H9 (cell line): ENCODE measurements at regions not wholly inside any gene's neighbourhood (a gene's known extent, or its start where the extent isn't known, plus 50 kb on each side); places are given as distances from the start of the nearest gene placed in this dataset.

ENCODE experiments used
- DNase-seq: peaks from one replicate; pipeline ENCODE4 v3.0.0-alpha.2; 2017
- H2AFZ ChIP-seq: one replicate; pipeline ENCODE4 v1.6.1; 2013; ENCODE audit warnings: mild to moderate bottlenecking, low read length, control low read depth, moderate library complexity
- H2AK5ac ChIP-seq: 2 replicates; pipeline ENCODE4 v1.6.1; 2013; ENCODE audit warnings: low read length, control low read depth, mixed read lengths; ENCODE audit not compliant: insufficient read length
- H2BK120ac ChIP-seq: one replicate; pipeline ENCODE4 v1.6.1; 2013; ENCODE audit warnings: low read depth, mild to moderate bottlenecking, low read length, control low read depth, inconsistent platforms; ENCODE audit not compliant: poor library complexity, severe bottlenecking
- H2BK12ac ChIP-seq: 2 replicates; pipeline ENCODE4 v1.6.1; 2013; ENCODE audit warnings: low read length, control low read depth, mixed read lengths, low read depth; ENCODE audit not compliant: insufficient read length
- H2BK15ac ChIP-seq: 2 replicates; pipeline ENCODE4 v1.6.1; 2013; ENCODE audit warnings: low read depth, low read length, control low read depth
- H2BK20ac ChIP-seq: one replicate; pipeline ENCODE4 v1.6.1; 2013; ENCODE audit warnings: low read depth, mild to moderate bottlenecking, low read length, control low read depth, inconsistent platforms; ENCODE audit not compliant: poor library complexity, severe bottlenecking
- H2BK5ac ChIP-seq: 2 replicates; pipeline ENCODE4 v1.6.1; 2013; ENCODE audit warnings: low read length, control low read depth, mixed read lengths; ENCODE audit not compliant: insufficient read length
- H3K14ac ChIP-seq: 2 replicates; pipeline ENCODE4 v1.6.1; 2013; ENCODE audit warnings: low read length, control low read depth; ENCODE audit not compliant: insufficient read depth
- H3K18ac ChIP-seq: 2 replicates; pipeline ENCODE4 v1.6.1; 2013; ENCODE audit warnings: low read depth, mild to moderate bottlenecking, mixed read lengths, low read length, control low read depth; ENCODE audit not compliant: insufficient read length
- H3K23ac ChIP-seq: 2 replicates; pipeline ENCODE4 v1.6.1; 2013; ENCODE audit warnings: low read length, control low read depth, mixed read lengths, low read depth; ENCODE audit not compliant: insufficient read length
- H3K23me2 ChIP-seq: 2 replicates; pipeline ENCODE4 v1.6.1; 2013; ENCODE audit warnings: low read depth, mild to moderate bottlenecking, mixed read lengths, low read length, control low read depth; ENCODE audit not compliant: insufficient read length, poor library complexity, severe bottlenecking
- H3K27ac ChIP-seq: 2 replicates; pipeline ENCODE4 v1.5.1; 2013; ENCODE audit warnings: low read length, control low read depth, mixed read lengths, low read depth; ENCODE audit not compliant: insufficient read length
- H3K27me3 ChIP-seq: 2 replicates; pipeline ENCODE4 v1.6.1; 2013; ENCODE audit warnings: low read length, control low read depth, inconsistent platforms; ENCODE audit not compliant: insufficient read depth
- H3K4ac ChIP-seq: 2 replicates; pipeline ENCODE4 v1.6.1; 2013; ENCODE audit warnings: low read depth, mild to moderate bottlenecking, control low read depth, inconsistent platforms, low read length, moderate library complexity
- H3K4me1 ChIP-seq: 2 replicates; pipeline ENCODE4 v1.6.1; 2013; ENCODE audit warnings: low read length, control low read depth, inconsistent platforms; ENCODE audit not compliant: insufficient read depth
- H3K4me2 ChIP-seq: 2 replicates; pipeline ENCODE4 v1.6.1; 2013; ENCODE audit warnings: low read length, control low read depth, mixed read lengths; ENCODE audit not compliant: insufficient read length, insufficient read depth
- H3K56ac ChIP-seq: 2 replicates; pipeline ENCODE4 v1.6.1; 2013; ENCODE audit warnings: low read depth, mild to moderate bottlenecking, mixed read lengths, low read length, control low read depth; ENCODE audit not compliant: insufficient read length
- H3K79me1 ChIP-seq: 2 replicates; pipeline ENCODE4 v1.6.1; 2013; ENCODE audit warnings: low read depth, mild to moderate bottlenecking, moderate library complexity, low read length, control low read depth, inconsistent platforms; ENCODE audit not compliant: insufficient read depth, poor library complexity, severe bottlenecking
- H3K79me2 ChIP-seq: 2 replicates; pipeline ENCODE4 v1.6.1; 2013; ENCODE audit warnings: low read length, control low read depth, inconsistent platforms; ENCODE audit not compliant: insufficient read depth
- H3K9ac ChIP-seq: 2 replicates; pipeline ENCODE4 v1.6.1; 2013; ENCODE audit warnings: low read length, control low read depth, mixed read lengths; ENCODE audit not compliant: insufficient read length; ENCODE audit errors: extremely low read depth
- H3K9me3 ChIP-seq: one replicate; pipeline ENCODE4 v1.6.1; 2013; ENCODE audit warnings: low read depth, low read length, inconsistent platforms; ENCODE audit not compliant: control insufficient read depth
- H3T11ph ChIP-seq: one replicate; pipeline ENCODE4 v1.6.1; 2013; ENCODE audit warnings: mild to moderate bottlenecking, low read length, control low read depth, inconsistent platforms
- H4K20me1 ChIP-seq: one replicate; pipeline ENCODE4 v1.6.1; 2013; ENCODE audit not compliant: control insufficient read depth, insufficient read length, insufficient read depth
- H4K5ac ChIP-seq: 2 replicates; pipeline ENCODE4 v1.6.1; 2013; ENCODE audit warnings: low read depth, mild to moderate bottlenecking, mixed read lengths, low read length, control low read depth; ENCODE audit not compliant: insufficient read length
- H4K8ac ChIP-seq: replicated peaks from 2 replicates; pipeline ENCODE4 v1.6.1; 2013; ENCODE audit warnings: low read length, control low read depth, mixed read lengths, low read depth; ENCODE audit not compliant: insufficient read length
- H4K91ac ChIP-seq: 2 replicates; pipeline ENCODE4 v1.6.1; 2013; ENCODE audit warnings: low read depth, mild to moderate bottlenecking, moderate library complexity, mixed read lengths, low read length, control low read depth; ENCODE audit not compliant: insufficient read length
- H3K27ac Mint-ChIP-seq, 3 experiments: 2 replicates in 2 of 3; 3 replicates in 1 of 3; pipeline ENCODE4 v1.8.0; 2020 to 2021; ENCODE audit warnings: mixed read lengths in 3 of 3, mild to moderate bottlenecking in 1 of 3, moderate library complexity in 1 of 3
- H3K27me3 Mint-ChIP-seq: 2 replicates; pipeline ENCODE4 v1.8.0; 2021; ENCODE audit warnings: low read depth, mild to moderate bottlenecking, moderate library complexity, mixed read lengths
- H3K36me3 Mint-ChIP-seq, 3 experiments: 2 replicates in 2 of 3; 3 replicates in 1 of 3; pipeline ENCODE4 v1.8.0; 2020 to 2021; ENCODE audit warnings: low read depth in 3 of 3, mixed read lengths in 3 of 3; ENCODE audit not compliant: insufficient read depth in 1 of 3
- H3K4me1 Mint-ChIP-seq, 2 experiments: 2 replicates each; pipeline ENCODE4 v1.8.0; 2020; ENCODE audit warnings: mixed read lengths in 2 of 2
- H3K4me3 Mint-ChIP-seq, 2 experiments: 2 replicates in 1 of 2; 3 replicates in 1 of 2; pipeline ENCODE4 v1.8.0; 2020 to 2021; ENCODE audit warnings: mild to moderate bottlenecking in 2 of 2, mixed read lengths in 2 of 2, moderate library complexity in 1 of 2
- H3K9me3 Mint-ChIP-seq, 2 experiments: 2 replicates in 1 of 2; 3 replicates in 1 of 2; pipeline ENCODE4 v1.8.0; 2020; ENCODE audit warnings: mild to moderate bottlenecking in 2 of 2, mixed read lengths in 2 of 2, moderate library complexity in 1 of 2
- WGBS: extraction: QIAGEN DNeasy Blood & Tissue Kit; methylation state at CpG from one replicate; pipeline ENCODE4 v1.1.7; 2013; ENCODE audit warnings: missing lambda C conversion rate, low lambda C conversion rate, mixed read lengths; ENCODE audit not compliant: insufficient read length; ENCODE audit errors: extremely low coverage; 5-methylcytosine and 5-hydroxymethylcytosine counted together
- TF ChIP-seq, protein P1 (sequence below): fragments of 200-600 bp; sonication (generic); conservative IDR thresholded peaks from 3 replicates; pipeline ENCODE4 v1.8.0; 2021; ENCODE audit warnings: antibody characterized with exemption, mild to moderate bottlenecking

DNA sequence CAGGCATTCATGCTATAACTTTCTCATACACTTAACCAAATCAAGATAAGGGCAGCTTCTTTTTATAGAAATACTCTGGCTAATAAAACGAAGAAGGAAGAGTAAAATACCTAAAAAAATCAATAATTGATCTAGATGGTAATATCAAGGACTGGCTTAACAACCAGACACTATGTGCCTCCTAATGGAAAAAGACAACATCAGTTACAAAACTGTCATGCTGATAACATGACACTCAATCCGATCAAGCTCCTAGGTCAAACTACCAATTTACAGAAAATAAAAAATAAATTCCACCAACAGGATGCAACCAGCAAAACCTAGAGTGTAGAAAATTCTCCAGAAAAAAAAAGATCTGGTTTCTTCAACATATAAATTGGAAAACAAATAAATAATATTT, 634.6 kb downstream of the IGSF11 start:
- no peak overlapping the region for H2BK5ac ChIP-seq
- no peaks in the 10 kb centered on the region for H3K79me2 ChIP-seq
- H4K8ac ChIP-seq = no peak overlapping the region
- no peak overlapping the region for H3K27ac ChIP-seq
- no peak overlapping the region for H4K91ac ChIP-seq
- H3K9ac ChIP-seq = no peak overlapping the region
- H4K20me1 ChIP-seq = no peaks in the 10 kb centered on the region
- H3K27ac Mint-ChIP-seq = no peak overlapping the region
- no peaks in the 10 kb centered on the region for H3K4me1 Mint-ChIP-seq
- H3K9me3 Mint-ChIP-seq = no peaks in the 10 kb centered on the region; a peak in 1 of 5 replicates
- TF ChIP-seq, protein P1, sequence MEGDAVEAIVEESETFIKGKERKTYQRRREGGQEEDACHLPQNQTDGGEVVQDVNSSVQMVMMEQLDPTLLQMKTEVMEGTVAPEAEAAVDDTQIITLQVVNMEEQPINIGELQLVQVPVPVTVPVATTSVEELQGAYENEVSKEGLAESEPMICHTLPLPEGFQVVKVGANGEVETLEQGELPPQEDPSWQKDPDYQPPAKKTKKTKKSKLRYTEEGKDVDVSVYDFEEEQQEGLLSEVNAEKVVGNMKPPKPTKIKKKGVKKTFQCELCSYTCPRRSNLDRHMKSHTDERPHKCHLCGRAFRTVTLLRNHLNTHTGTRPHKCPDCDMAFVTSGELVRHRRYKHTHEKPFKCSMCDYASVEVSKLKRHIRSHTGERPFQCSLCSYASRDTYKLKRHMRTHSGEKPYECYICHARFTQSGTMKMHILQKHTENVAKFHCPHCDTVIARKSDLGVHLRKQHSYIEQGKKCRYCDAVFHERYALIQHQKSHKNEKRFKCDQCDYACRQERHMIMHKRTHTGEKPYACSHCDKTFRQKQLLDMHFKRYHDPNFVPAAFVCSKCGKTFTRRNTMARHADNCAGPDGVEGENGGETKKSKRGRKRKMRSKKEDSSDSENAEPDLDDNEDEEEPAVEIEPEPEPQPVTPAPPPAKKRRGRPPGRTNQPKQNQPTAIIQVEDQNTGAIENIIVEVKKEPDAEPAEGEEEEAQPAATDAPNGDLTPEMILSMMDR = no peak
- H2BK12ac ChIP-seq = no peak overlapping the region
- no CpG with 5 or more reads among the region's 2 CpGs for WGBS
- H3K4me2 ChIP-seq = no peak overlapping the region
- H3K4me1 ChIP-seq = no peaks in the 10 kb centered on the region
- H3K4me3 Mint-ChIP-seq = no peak overlapping the region
- no peak overlapping the region for H3K18ac ChIP-seq
- no peaks in the 10 kb centered on the region for H3K27me3 Mint-ChIP-seq
- H3K56ac ChIP-seq = no peak overlapping the region
- no peak for DNase-seq
- H2BK15ac ChIP-seq = no peak overlapping the region
- H3K14ac ChIP-seq = no peak overlapping the region
- H3K9me3 ChIP-seq = no peaks in the 10 kb centered on the region
- H3K23me2 ChIP-seq = no peaks in the 10 kb centered on the region
- no peaks in the 10 kb centered on the region for H3K36me3 Mint-ChIP-seq
- H2BK120ac ChIP-seq = no peak overlapping the region
- H4K5ac ChIP-seq = no peak overlapping the region
- no peak overlapping the region for H3T11ph ChIP-seq
- H3K27me3 ChIP-seq = no peaks in the 10 kb centered on the region
- H2BK20ac ChIP-seq = no peak overlapping the region
- H3K4ac ChIP-seq = no peak overlapping the region
- no peak overlapping the region for H3K23ac ChIP-seq
- no peak overlapping the region for H2AFZ ChIP-seq
- no peaks in the 10 kb centered on the region for H3K79me1 ChIP-seq
- no peak overlapping the region for H2AK5ac ChIP-seq
